ENCODE measurements at regions not wholly inside any gene's neighbourhood (a gene's known extent, or its start where the extent isn't known, plus 50 kb on each side); places are given as distances from the start of the nearest gene placed in this dataset.

DNA sequence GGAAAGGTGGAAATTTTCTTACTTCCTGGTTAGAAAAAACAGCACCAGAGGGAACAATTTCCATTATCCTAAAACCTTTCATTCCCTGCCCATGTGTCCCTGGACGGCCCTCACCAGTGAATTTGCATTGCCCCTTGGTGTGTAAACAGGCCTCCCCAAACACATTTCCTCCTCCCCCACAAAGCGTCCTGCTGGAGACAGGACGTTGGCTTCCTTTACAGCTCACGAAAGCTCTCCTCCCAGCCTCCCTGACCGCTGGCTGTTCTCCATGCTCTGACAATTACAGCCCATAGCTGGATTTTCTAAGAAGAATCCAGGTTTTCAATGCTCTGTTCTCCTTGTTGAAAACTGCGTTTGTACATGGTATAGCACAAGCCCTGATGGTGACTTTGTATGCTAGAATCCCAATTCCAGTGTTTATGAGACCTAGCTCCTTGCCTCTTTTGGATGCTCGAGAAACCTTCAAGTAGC is 724.2 kb upstream of the CELF2 start:
- H3K4me3 ChIP-seq (replicated peaks; ENCODE audit: low read depth, low read length): no peak overlapping the region
- TF ChIP-seq CTCF (IDR thresholded peaks at IDR 0.05; ENCODE audit: low read length, missing control alignments): no peak
- peak; percentile 59 for DNase-seq (ENCODE audit: low read depth)

DNA sequence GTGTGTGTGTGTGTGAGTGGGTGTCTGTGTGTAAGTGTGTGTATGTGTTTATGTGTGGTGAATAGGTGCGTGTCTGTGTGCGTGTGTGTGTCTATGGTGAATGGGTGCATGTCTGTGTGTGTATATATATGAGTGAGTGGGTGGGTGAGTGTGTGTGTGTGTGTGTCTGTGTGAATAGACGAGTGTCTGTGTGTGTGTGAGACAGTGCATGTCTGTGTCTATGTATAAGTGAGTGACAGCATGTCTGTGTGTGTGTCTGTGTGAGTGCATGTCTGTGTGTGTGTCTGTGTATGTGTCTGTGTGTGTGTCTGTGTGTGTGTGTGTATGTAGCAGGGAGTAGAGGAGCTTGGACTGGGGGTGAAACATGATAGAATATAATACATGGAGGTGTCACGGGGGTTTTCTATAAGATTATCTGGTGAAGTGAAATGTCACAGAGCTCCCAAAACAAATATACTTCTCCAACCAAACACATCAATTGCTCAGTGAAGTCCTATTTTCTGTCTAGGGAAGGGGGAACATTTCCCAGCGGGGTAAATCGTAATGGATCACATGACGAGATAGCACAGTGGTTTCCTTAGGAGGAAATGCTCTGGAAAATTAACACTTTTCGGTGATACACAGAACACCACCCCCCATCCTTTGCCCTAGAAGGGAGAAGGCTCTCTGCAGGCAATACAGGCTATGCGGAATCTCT is 723.3 kb upstream of the CELF2 start:
- no peak for TF ChIP-seq CTCF (IDR thresholded peaks at IDR 0.05; ENCODE audit: low read length, missing control alignments)
- H3K4me3 ChIP-seq (replicated peaks; ENCODE audit: low read depth, low read length): no peak overlapping the region

GRCh38 chr10:10294881-10295529 is 722.7 kb upstream of the CELF2 start:
- no peak for DNase-seq (ENCODE audit: low read depth)
- no peak overlapping the region for H3K4me3 ChIP-seq (replicated peaks; ENCODE audit: low read depth, low read length)

More for the DNA sequence above, 723.3 kb upstream of the CELF2 start:
- DNase-seq (ENCODE audit: low read depth): no peak

GRCh38 chr10:10295537-10295936 is 722.1 kb upstream of the CELF2 start:
- TF ChIP-seq CTCF (IDR thresholded peaks at IDR 0.05; ENCODE audit: low read length, missing control alignments): no peak
- H3K4me3 ChIP-seq (replicated peaks; ENCODE audit: low read depth, low read length): no peak overlapping the region
- no peak for DNase-seq (ENCODE audit: low read depth)

More at GRCh38 chr10:10294881-10295529, 722.7 kb upstream of the CELF2 start:
- TF ChIP-seq CTCF (IDR thresholded peaks at IDR 0.05; ENCODE audit: low read length, missing control alignments): no peak

GRCh38 chr10:10302689-10303088 is 715.0 kb upstream of the CELF2 start:
- DNase-seq (ENCODE audit: low read depth): no peak
- no peak for TF ChIP-seq CTCF (IDR thresholded peaks at IDR 0.05; ENCODE audit: low read length, missing control alignments)
- H3K4me3 ChIP-seq (replicated peaks; ENCODE audit: low read depth, low read length): no peak overlapping the region

GRCh38 chr10:10307036-10307435 is 710.6 kb upstream of the CELF2 start:
- no peak for TF ChIP-seq CTCF (IDR thresholded peaks at IDR 0.05; ENCODE audit: low read length, missing control alignments)
- no peak for DNase-seq (ENCODE audit: low read depth)
- H3K4me3 ChIP-seq (replicated peaks; ENCODE audit: low read depth, low read length): no peak overlapping the region
